NOMO-1 treated with dmso at 0.1 percent for 144 hours (cell line): ENCODE measurements at regions not wholly inside any gene's neighbourhood (a gene's known extent, or its start where the extent isn't known, plus 50 kb on each side); places are given as distances from the start of the nearest gene placed in this dataset.
"Not testable (repeated sequence)": the region's sequence is repeated elsewhere in the genome, so short reads cannot be mapped to it uniquely, and the experiment has no call there.

Source experiments
- DNase-seq: peaks from one replicate; lab custom pipeline; 2025; ENCODE audit not compliant: unreplicated experiment; lab: John Stamatoyannopoulos, UW

- no peak for DNase-seq
Measured at GRCh38 chr18:30639361-30639760, 403.2 kb downstream of the DSC3 start.

- DNase-seq = no peak
Measured at GRCh38 chr18:30634249-30634648, 408.3 kb downstream of the DSC3 start.

- no peak for DNase-seq
Measured at GRCh38 chr18:30632071-30632698, 410.4 kb downstream of the DSC3 start.

GRCh38 chr18:30625961-30626360 is 416.6 kb downstream of the DSC3 start:
- no peak for DNase-seq

GRCh38 chr18:30623401-30624065 is 419.0 kb downstream of the DSC3 start:
- DNase-seq = no peak

GRCh38 chr18:30622635-30623034 is 419.9 kb downstream of the DSC3 start:
- DNase-seq = no peak

- DNase-seq = no peak
Measured at GRCh38 chr18:30622104-30622503, 420.4 kb downstream of the DSC3 start.

GRCh38 chr18:30618567-30618966 is 424.0 kb downstream of the DSC3 start:
- DNase-seq = no peak

GRCh38 chr18:30616414-30616813 is 426.1 kb downstream of the DSC3 start:
- no peak for DNase-seq

- no peak for DNase-seq
Measured at GRCh38 chr18:30613467-30613801, 429.1 kb downstream of the DSC3 start.

GRCh38 chr18:30601541-30601940 is 441.0 kb downstream of the DSC3 start:
- no peak for DNase-seq

GRCh38 chr18:30597202-30597601 is 445.3 kb downstream of the DSC3 start:
- DNase-seq = no peak

- DNase-seq = no peak
Measured at GRCh38 chr18:30596635-30597034, 445.9 kb downstream of the DSC3 start.

- no peak for DNase-seq
Measured at GRCh38 chr18:30595942-30596341, 446.6 kb downstream of the DSC3 start.

- not testable (repeated sequence) for DNase-seq
Measured at GRCh38 chr18:30594911-30595310, 447.6 kb downstream of the DSC3 start.

GRCh38 chr18:30591462-30591861 is 451.1 kb downstream of the DSC3 start:
- no peak for DNase-seq

- no peak for DNase-seq
Measured at GRCh38 chr18:30588673-30589164, 453.8 kb downstream of the DSC3 start.

- no peak for DNase-seq
Measured at GRCh38 chr18:30583768-30584167, 458.8 kb downstream of the DSC3 start.

- no peak for DNase-seq
Measured at GRCh38 chr18:30582078-30582477, 460.5 kb downstream of the DSC3 start.

- DNase-seq = no peak
Measured at GRCh38 chr18:30578707-30579106, 463.8 kb downstream of the DSC3 start.

- DNase-seq = no peak
Measured at GRCh38 chr18:30572214-30572613, 470.3 kb downstream of the DSC3 start.

GRCh38 chr18:30568333-30568732 is 474.2 kb downstream of the DSC3 start:
- DNase-seq = no peak

- DNase-seq = no peak
Measured at GRCh38 chr18:30566877-30567276, 475.7 kb downstream of the DSC3 start.
